Sigmoid colon (tissue), 6 donors: ENCODE measurements at regions not wholly inside any gene's neighbourhood (a gene's known extent, or its start where the extent isn't known, plus 50 kb on each side); places are given as distances from the start of the nearest gene placed in this dataset.
A peak's percentile ranks its signal among the peaks of the same experiment; 100 is the strongest.

ENCODE experiments used
- DNase-seq: peaks from one replicate; pipeline ENCODE4 v3.0.0-alpha.2; 2019
- H3K27ac ChIP-seq, 4 donors: fragments of 200-600 bp; sonication (generic); one replicate each; pipeline ENCODE4 v1.5.1; 2016 to 2019; ENCODE audit warnings: mild to moderate bottlenecking in 1 of 4
- H3K27me3 ChIP-seq, 3 donors: fragments of 200-600 bp; sonication (generic); one replicate each; pipeline ENCODE4 v1.5.1; 2019; ENCODE audit warnings: mild to moderate bottlenecking in 1 of 3
- H3K36me3 ChIP-seq, 4 donors: fragments of 200-600 bp; sonication (generic); one replicate each; pipeline ENCODE4 v1.5.1; 2016 to 2019
- H3K4me1 ChIP-seq, 4 donors: fragments of 200-600 bp; sonication (generic); one replicate each; pipeline ENCODE4 v1.5.1; 2017 to 2019
- H3K4me3 ChIP-seq, 4 donors: fragments of 200-600 bp; sonication (generic); one replicate each; pipeline ENCODE4 v1.5.1; 2017 to 2019; ENCODE audit warnings: mild to moderate bottlenecking in 2 of 4, moderate library complexity in 1 of 4
- H3K9me3 ChIP-seq, 4 donors: fragments of 200-600 bp in 3 of 4; sonication (generic) in 3 of 4; one replicate each; pipeline versions ENCODE4 v1.5.1 to v1.6.1; 2013 to 2019
- EP300 ChIP-seq, 4 donors: sonication (generic); formaldehyde crosslinking; IDR thresholded peaks; one replicate each; pipeline ENCODE4 v1.6.1; 2017; ENCODE audit warnings: antibody characterized with exemption in 4 of 4
- POLR2A ChIP-seq, 2 donors: fragments of 450-650 bp; IDR thresholded peaks; one replicate each; pipeline ENCODE4 v1.6.1; 2016; ENCODE audit warnings: antibody characterized with exemption in 2 of 2, mild to moderate bottlenecking in 2 of 2, moderate library complexity in 2 of 2
- POLR2AphosphoS5 ChIP-seq, 4 donors: sonication (generic); formaldehyde crosslinking; IDR thresholded peaks; one replicate each; pipeline ENCODE4 v1.6.1; 2017; ENCODE audit warnings: antibody characterized with exemption in 4 of 4
- WGBS, 2 donors: extraction: QIAGEN DNeasy Blood & Tissue Kit; methylation state at CpG; one replicate each; pipeline ENCODE4 v1.1.7; 2013; 5-methylcytosine and 5-hydroxymethylcytosine counted together
- intact Hi-C: fragments of 100-400 bp; cut with DNase I; formaldehyde crosslinking; loops from one replicate; pipeline ENCODE4 v1.15.1; 2023
- TF ChIP-seq, protein P1 (sequence below), 4 experiments: fragments of 450-650 bp in 3 of 4; fragments of 200-600 bp in 1 of 4; IDR thresholded peaks; one replicate each; pipeline ENCODE4 v1.5.1; 2016 to 2019; ENCODE audit warnings: antibody characterized with exemption in 4 of 4, mild to moderate bottlenecking in 3 of 4, moderate library complexity in 2 of 4
- donor health status: healthy with polysubstance abuse.
- donor health status: healthy.

- 68 to 80% methylated on average over 1 of the region's 1 CpG for WGBS, 2 donors
- Histone ChIP-seq H3K9me3 (no peaks in the 10 kb centered on the region), H3K4me3 (no peak overlapping the region), H3K4me1 (peaks cover 0 to 67% (median 48%) of the 10 kb centered on the region in 4 donors), H3K27me3 (no peaks in the 10 kb centered on the region), H3K36me3 (no peaks in the 10 kb centered on the region), H3K27ac (peak overlapping the region in 2 of 4 donors; percentile 40 to 50)
- TF ChIP-seq, protein P1, sequence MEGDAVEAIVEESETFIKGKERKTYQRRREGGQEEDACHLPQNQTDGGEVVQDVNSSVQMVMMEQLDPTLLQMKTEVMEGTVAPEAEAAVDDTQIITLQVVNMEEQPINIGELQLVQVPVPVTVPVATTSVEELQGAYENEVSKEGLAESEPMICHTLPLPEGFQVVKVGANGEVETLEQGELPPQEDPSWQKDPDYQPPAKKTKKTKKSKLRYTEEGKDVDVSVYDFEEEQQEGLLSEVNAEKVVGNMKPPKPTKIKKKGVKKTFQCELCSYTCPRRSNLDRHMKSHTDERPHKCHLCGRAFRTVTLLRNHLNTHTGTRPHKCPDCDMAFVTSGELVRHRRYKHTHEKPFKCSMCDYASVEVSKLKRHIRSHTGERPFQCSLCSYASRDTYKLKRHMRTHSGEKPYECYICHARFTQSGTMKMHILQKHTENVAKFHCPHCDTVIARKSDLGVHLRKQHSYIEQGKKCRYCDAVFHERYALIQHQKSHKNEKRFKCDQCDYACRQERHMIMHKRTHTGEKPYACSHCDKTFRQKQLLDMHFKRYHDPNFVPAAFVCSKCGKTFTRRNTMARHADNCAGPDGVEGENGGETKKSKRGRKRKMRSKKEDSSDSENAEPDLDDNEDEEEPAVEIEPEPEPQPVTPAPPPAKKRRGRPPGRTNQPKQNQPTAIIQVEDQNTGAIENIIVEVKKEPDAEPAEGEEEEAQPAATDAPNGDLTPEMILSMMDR (IDR thresholded peaks at IDR 0.05), result no peak
- TF ChIP-seq POLR2AphosphoS5 (IDR thresholded peaks at IDR 0.05), result no peak
- TF ChIP-seq POLR2A (IDR thresholded peaks at IDR 0.05), result no peak
- no peak for TF ChIP-seq EP300 (IDR thresholded peaks at IDR 0.05)
- intact Hi-C loops, result no loop called here
- DNase-seq, result no peak
Observed at GRCh38 chr15:39431376-39431775, 149.5 kb upstream of the THBS1 start.

DNA sequence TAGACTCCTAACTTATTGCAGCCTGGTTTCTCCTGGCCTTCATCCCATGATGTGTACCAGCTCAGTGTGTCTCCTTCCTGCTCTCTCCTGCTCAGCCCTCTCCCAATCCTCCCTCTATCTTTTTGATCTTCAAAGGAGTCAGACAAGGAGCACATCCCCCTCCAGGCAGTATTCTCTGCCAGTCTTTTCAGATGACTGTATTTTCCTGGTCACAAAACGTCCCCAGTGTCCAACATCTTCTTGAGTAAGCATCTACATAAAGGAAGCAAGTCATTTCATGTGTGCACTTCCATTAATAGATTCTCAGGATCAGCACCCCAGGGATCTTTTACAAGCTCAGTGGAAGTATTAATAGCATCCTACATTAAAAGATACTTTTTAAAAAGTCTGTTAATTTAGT, 148.9 kb upstream of the THBS1 start:
- H3K27ac ChIP-seq, result peak overlapping the region in 3 of 4 donors; percentile 40 to 52 (median 50)
- TF ChIP-seq EP300 (IDR thresholded peaks at IDR 0.05), result peak in 2 of 4 donors; percentile 2 to 9
- TF ChIP-seq, protein P1 (IDR thresholded peaks at IDR 0.05), result no peak
- TF ChIP-seq POLR2AphosphoS5 (IDR thresholded peaks at IDR 0.05), result peak in 2 of 4 donors; percentile 23 to 30
- no peak for TF ChIP-seq POLR2A (IDR thresholded peaks at IDR 0.05)
- H3K9me3 ChIP-seq, result no peaks in the 10 kb centered on the region
- intact Hi-C loops, result no loop called here
- H3K4me3 ChIP-seq, result no peak overlapping the region
- peaks cover 0 to 64% (median 46%) of the 10 kb centered on the region in 4 donors for H3K4me1 ChIP-seq
- H3K27me3 ChIP-seq, result no peaks in the 10 kb centered on the region
- no peak for DNase-seq
- 71 to 83% methylated on average over 1 of the region's 1 CpG for WGBS, 2 donors
- no peaks in the 10 kb centered on the region for H3K36me3 ChIP-seq

GRCh38 chr15:39432912-39433348, 147.9 kb upstream of the THBS1 start:
- no peaks in the 10 kb centered on the region for H3K9me3 ChIP-seq
- intact Hi-C loops, result no loop called here
- peaks cover 0 to 55% (median 39%) of the 10 kb centered on the region in 4 donors for H3K4me1 ChIP-seq
- peak overlapping the region in 3 of 4 donors; percentile 40 to 64 (median 52) for H3K27ac ChIP-seq
- no peaks in the 10 kb centered on the region for H3K36me3 ChIP-seq
- no peak overlapping the region for H3K4me3 ChIP-seq
- no peak for DNase-seq
- H3K27me3 ChIP-seq, result no peaks in the 10 kb centered on the region
- WGBS, 2 donors, result 74 to 79% methylated on average over 3 of the region's 3 CpGs
- TF ChIP-seq EP300 (IDR thresholded peaks at IDR 0.05), result no peak
- TF ChIP-seq POLR2AphosphoS5 (IDR thresholded peaks at IDR 0.05), result peak in 1 of 4 donors; percentile 14

DNA sequence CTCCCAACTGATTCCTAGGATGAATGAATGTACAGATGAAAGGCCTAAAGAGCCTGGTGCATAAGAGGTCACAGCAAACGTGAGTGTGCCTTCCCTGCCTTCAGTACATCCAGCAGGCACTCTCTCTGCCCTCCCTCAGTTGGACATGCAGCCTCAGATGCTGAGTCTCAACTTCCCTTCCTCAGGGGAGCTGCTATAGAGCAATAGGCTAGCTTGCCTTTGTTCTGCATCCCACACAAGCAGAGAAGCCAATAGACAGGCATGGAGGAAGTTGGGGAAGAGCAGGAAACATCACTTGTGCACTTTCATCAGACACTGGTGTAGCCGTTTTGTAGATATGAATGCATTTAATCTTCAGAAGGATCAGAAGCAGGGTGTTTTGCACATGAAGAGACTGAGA, 147.5 kb upstream of the THBS1 start:
- Histone ChIP-seq H3K9me3 (no peaks in the 10 kb centered on the region), H3K4me1 (peaks cover 0 to 51% (median 38%) of the 10 kb centered on the region in 4 donors), H3K27ac (peak overlapping the region in 3 of 4 donors; percentile 40 to 64 (median 52)), H3K27me3 (no peaks in the 10 kb centered on the region), H3K36me3 (no peaks in the 10 kb centered on the region), H3K4me3 (no peak overlapping the region)
- WGBS, 2 donors, result 66 to 71% methylated on average over 2 of the region's 2 CpGs
- intact Hi-C loops, result no loop called here
- DNase-seq, result no peak
- TF ChIP-seq, protein P1 (IDR thresholded peaks at IDR 0.05), result no peak
- TF ChIP-seq POLR2AphosphoS5 (IDR thresholded peaks at IDR 0.05) (peak in 1 of 4 donors; percentile 39), EP300 (IDR thresholded peaks at IDR 0.05) (no peak)

GRCh38 chr15:39434163-39434562, 146.7 kb upstream of the THBS1 start:
- intact Hi-C loops, result no loop called here
- TF ChIP-seq POLR2A (IDR thresholded peaks at IDR 0.05), result no peak
- no peak for TF ChIP-seq EP300 (IDR thresholded peaks at IDR 0.05)
- H3K36me3 ChIP-seq, result no peaks in the 10 kb centered on the region
- WGBS, 2 donors, result 73 to 78% methylated on average over 4 of the region's 4 CpGs
- H3K4me3 ChIP-seq, result no peak overlapping the region
- peak overlapping the region in 3 of 4 donors; percentile 40 to 64 (median 52) for H3K27ac ChIP-seq
- no peak for DNase-seq
- no peaks in the 10 kb centered on the region for H3K9me3 ChIP-seq
- no peaks in the 10 kb centered on the region for H3K27me3 ChIP-seq
- peaks cover 0 to 51% (median 35%) of the 10 kb centered on the region in 4 donors for H3K4me1 ChIP-seq

DNA sequence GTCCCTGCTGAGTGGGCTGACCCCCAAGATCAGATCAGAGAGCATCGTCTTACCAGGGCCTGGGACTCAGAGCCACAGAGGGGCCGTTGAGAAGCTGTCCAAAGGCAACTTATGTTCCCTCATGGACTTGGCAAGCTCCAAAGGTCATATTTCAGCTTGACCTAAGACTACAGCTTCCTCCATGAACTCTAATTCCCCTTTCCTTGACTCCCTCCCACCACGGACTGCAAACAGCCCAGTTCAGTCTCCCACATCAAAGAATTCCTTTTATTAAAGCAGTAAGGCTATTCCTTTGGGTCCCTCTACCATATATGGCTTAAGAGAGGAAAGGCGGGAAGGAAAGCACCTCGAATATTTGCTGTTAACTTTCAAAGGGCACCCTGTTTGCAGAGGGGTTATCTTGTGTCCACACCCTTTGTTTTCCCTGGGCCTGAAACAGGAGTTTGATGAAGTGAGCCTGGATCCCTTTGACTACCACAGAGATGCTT, 146.1 kb upstream of the THBS1 start:
- Histone ChIP-seq H3K27me3 (no peaks in the 10 kb centered on the region), H3K4me3 (no peak overlapping the region), H3K9me3 (no peaks in the 10 kb centered on the region), H3K36me3 (no peaks in the 10 kb centered on the region), H3K4me1 (peaks cover 0 to 49% (median 35%) of the 10 kb centered on the region in 4 donors), H3K27ac (peak overlapping the region in 3 of 4 donors; percentile 40 to 64 (median 52))
- no peak for DNase-seq
- WGBS, 2 donors, result 46 to 67% methylated on average over 5 of the region's 5 CpGs
- intact Hi-C loops, result no loop called here
- TF ChIP-seq POLR2AphosphoS5 (IDR thresholded peaks at IDR 0.05), result no peak
- no peak for TF ChIP-seq POLR2A (IDR thresholded peaks at IDR 0.05)
- TF ChIP-seq, protein P1 (IDR thresholded peaks at IDR 0.05), result no peak
- no peak for TF ChIP-seq EP300 (IDR thresholded peaks at IDR 0.05)
